ENCODE measurements at regions not wholly inside any gene's neighbourhood (a gene's known extent, or its start where the extent isn't known, plus 50 kb on each side); places are given as distances from the start of the nearest gene placed in this dataset.

GRCh38 chr3:73738711-73739110 is 114.0 kb upstream of the PDZRN3 start:
- TF ChIP-seq CTCF (IDR thresholded peaks at IDR 0.05) (no peak), POLR2A (IDR thresholded peaks at IDR 0.05) (no peak)

All from esophagus squamous epithelium (tissue), 4 donors.